ENCODE measurements at regions not wholly inside any gene's neighbourhood (a gene's known extent, or its start where the extent isn't known, plus 50 kb on each side); places are given as distances from the start of the nearest gene placed in this dataset.
"Not testable (repeated sequence)": the region's sequence is repeated elsewhere in the genome, so short reads cannot be mapped to it uniquely, and the experiment has no call there.

GRCh38 chr11:109480251-109480650, 58.3 kb downstream of the C11orf87 start:
- no peak for DNase-seq

GRCh38 chr11:109486129-109486528, 64.1 kb downstream of the C11orf87 start:
- DNase-seq: no peak

GRCh38 chr11:109490953-109491635, 69.1 kb downstream of the C11orf87 start:
- peak; percentile 42 to 81 for DNase-seq

- DNase-seq: no peak
Observed at GRCh38 chr11:109506115-109506514, 84.1 kb downstream of the C11orf87 start.

- DNase-seq: peak; percentile 60 to 79
Observed at GRCh38 chr11:109507331-109507730, 85.3 kb downstream of the C11orf87 start.

GRCh38 chr11:109507836-109508561, 86.0 kb downstream of the C11orf87 start:
- DNase-seq: no peak

- DNase-seq: no peak
Observed at GRCh38 chr11:109508943-109509342, 87.0 kb downstream of the C11orf87 start.

- no peak for DNase-seq
Observed at GRCh38 chr11:109510316-109510715, 88.3 kb downstream of the C11orf87 start.

- DNase-seq: no peak
Observed at GRCh38 chr11:109511598-109511997, 89.6 kb downstream of the C11orf87 start.

GRCh38 chr11:109512249-109512648, 90.3 kb downstream of the C11orf87 start:
- no peak for DNase-seq

GRCh38 chr11:109512680-109513079, 90.7 kb downstream of the C11orf87 start:
- no peak for DNase-seq

GRCh38 chr11:109514313-109515018, 92.5 kb downstream of the C11orf87 start:
- DNase-seq: no peak

GRCh38 chr11:109519253-109519652, 97.3 kb downstream of the C11orf87 start:
- DNase-seq: no peak

- no peak for DNase-seq
Observed at GRCh38 chr11:109521571-109522086, 99.6 kb downstream of the C11orf87 start.

- DNase-seq: no peak
Observed at GRCh38 chr11:109522116-109522755, 100.2 kb downstream of the C11orf87 start.

- not testable (repeated sequence) for DNase-seq
Observed at GRCh38 chr11:109525636-109526035, 103.6 kb downstream of the C11orf87 start.

- no peak for DNase-seq
Observed at GRCh38 chr11:109526061-109526460, 104.1 kb downstream of the C11orf87 start.

GRCh38 chr11:109526931-109527330, 104.9 kb downstream of the C11orf87 start:
- DNase-seq: no peak

- no peak for DNase-seq
Observed at GRCh38 chr11:109527496-109527895, 105.5 kb downstream of the C11orf87 start.

- no peak for DNase-seq
Observed at GRCh38 chr11:109547356-109548027, 125.5 kb downstream of the C11orf87 start.

- DNase-seq: no peak
Observed at GRCh38 chr11:109552376-109552775, 130.4 kb downstream of the C11orf87 start.

- DNase-seq: no peak
Observed at GRCh38 chr11:109553284-109553683, 131.3 kb downstream of the C11orf87 start.

All from NCI-H524 (cell line).